ENCODE measurements at regions not wholly inside any gene's neighbourhood (a gene's known extent, or its start where the extent isn't known, plus 50 kb on each side); places are given as distances from the start of the nearest gene placed in this dataset.

DNA sequence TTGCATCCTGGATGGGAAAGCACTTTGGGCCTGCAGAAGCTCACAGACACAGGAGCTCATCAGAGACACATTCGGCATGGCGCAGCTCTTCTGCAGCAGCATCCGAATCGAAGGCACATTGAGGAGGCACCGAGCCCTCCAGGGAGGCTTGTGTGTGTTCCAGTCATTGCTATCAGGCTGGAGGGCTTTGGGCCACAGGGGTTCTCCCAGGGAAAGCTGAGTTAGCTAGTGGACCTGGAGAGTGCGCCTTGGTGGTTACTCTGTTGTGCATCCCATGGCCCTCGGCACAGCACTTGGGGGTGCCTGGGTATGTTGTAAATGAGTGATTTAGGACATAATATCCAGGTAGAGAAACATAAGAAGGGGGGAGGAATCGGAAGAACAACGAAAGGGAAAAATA is 388.7 kb upstream of the RNF32 start:
- H3K27me3 ChIP-seq (replicated peaks in 1 of 4; ENCODE audit: control extremely low read depth in 1 of 4, control insufficient read depth in 3 of 4, insufficient read depth in 4 of 4, low read length in 3 of 4) = peaks cover 0 to 3% (median 0%) of the 10 kb centered on the region in 4 experiments
- H3K27ac ChIP-seq (ENCODE audit: low read length in 2 of 2) = no peak overlapping the region
- ChIA-PET POLR2A (no interaction called here), CTCF (no interaction called here)
- DNase-seq = no peak
- H3K4me3 Mint-ChIP-seq = no peak overlapping the region
- no peak overlapping the region for H2AFZ ChIP-seq (ENCODE audit: insufficient read depth, low read depth, low read length, poor library complexity, severe bottlenecking)
- no peak overlapping the region for H3K4me2 ChIP-seq (replicated peaks; ENCODE audit: low read depth, low read length, poor library complexity, severe bottlenecking)
- ATAC-seq (ENCODE audit: low read depth) = no peak
- intact Hi-C loops (cut with micrococcal nuclease) = no loop called here
- H3K4me1 ChIP-seq (ENCODE audit: control insufficient read depth in 2 of 2, insufficient read depth in 2 of 2, low read length in 2 of 2) = no peaks in the 10 kb centered on the region
- peaks cover 0 to 6% (median 0%) of the 10 kb centered on the region in 3 donors for H3K9me3 ChIP-seq (ENCODE audit: control extremely low read depth in 1 of 3, control insufficient read depth in 2 of 3, insufficient read depth in 1 of 3, low read length in 2 of 3)
- H4K20me1 ChIP-seq (ENCODE audit: control insufficient read depth, insufficient read depth, low read length, poor library complexity, severe bottlenecking) = no peaks in the 10 kb centered on the region
- H3K4me1 Mint-ChIP-seq = no peaks in the 10 kb centered on the region
- H3K4me3 ChIP-seq (ENCODE audit: control extremely low read depth in 1 of 5, extremely low read depth in 1 of 5, insufficient read depth in 1 of 5, low read depth in 2 of 5, low read length in 4 of 5) = no peak overlapping the region
- H3K79me2 ChIP-seq (ENCODE audit: control insufficient read depth, insufficient read depth, low read length) = no peaks in the 10 kb centered on the region
- H3K36me3 ChIP-seq (replicated peaks in 1 of 2; ENCODE audit: control extremely low read depth in 1 of 2, control insufficient read depth in 1 of 2, extremely low read depth in 1 of 2, insufficient read depth in 2 of 2, low read length in 1 of 2) = no peaks in the 10 kb centered on the region
- H3K27ac Mint-ChIP-seq = no peak overlapping the region
- no peak for TF ChIP-seq EZH2 (IDR thresholded peaks at IDR 0.05; ENCODE audit: borderline replicate concordance, insufficient read depth, low read depth, low read length, poor library complexity, severe bottlenecking)
- TF ChIP-seq, protein P1, sequence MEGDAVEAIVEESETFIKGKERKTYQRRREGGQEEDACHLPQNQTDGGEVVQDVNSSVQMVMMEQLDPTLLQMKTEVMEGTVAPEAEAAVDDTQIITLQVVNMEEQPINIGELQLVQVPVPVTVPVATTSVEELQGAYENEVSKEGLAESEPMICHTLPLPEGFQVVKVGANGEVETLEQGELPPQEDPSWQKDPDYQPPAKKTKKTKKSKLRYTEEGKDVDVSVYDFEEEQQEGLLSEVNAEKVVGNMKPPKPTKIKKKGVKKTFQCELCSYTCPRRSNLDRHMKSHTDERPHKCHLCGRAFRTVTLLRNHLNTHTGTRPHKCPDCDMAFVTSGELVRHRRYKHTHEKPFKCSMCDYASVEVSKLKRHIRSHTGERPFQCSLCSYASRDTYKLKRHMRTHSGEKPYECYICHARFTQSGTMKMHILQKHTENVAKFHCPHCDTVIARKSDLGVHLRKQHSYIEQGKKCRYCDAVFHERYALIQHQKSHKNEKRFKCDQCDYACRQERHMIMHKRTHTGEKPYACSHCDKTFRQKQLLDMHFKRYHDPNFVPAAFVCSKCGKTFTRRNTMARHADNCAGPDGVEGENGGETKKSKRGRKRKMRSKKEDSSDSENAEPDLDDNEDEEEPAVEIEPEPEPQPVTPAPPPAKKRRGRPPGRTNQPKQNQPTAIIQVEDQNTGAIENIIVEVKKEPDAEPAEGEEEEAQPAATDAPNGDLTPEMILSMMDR (IDR thresholded peaks at IDR 0.05) = no peak
- 93% methylated on average over 9 of the region's 9 CpGs for WGBS (ENCODE audit: insufficient coverage)
- H3K9me3 Mint-ChIP-seq (ENCODE audit: insufficient read depth) = no peaks in the 10 kb centered on the region
- H3K9ac ChIP-seq (ENCODE audit: low read length) = no peak overlapping the region
- peaks cover 11% of the 10 kb centered on the region for H3K27me3 Mint-ChIP-seq

DNA sequence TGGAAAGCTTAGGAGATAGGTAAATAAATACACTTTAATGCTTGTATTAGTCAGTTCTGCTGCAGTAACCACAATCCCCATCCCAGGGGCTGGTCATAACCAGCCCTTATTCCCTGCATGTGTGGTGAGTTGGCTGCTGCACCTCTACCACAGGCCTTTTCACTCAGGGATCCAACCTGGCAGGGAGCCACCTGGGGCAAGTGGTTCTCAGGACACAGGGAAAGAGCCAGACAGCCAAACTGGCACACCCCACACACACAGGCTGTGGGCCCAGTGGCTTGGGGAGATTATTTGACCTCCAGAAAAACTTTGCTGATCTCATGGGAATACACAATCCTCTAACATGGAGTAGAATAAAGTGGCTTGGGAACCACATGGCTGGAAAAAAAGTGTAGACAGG is 400.0 kb upstream of the RNF32 start:
- POLR2A ChIA-PET = no interaction called here
- Histone ChIP-seq H3K4me3 (ENCODE audit: control extremely low read depth in 1 of 5, extremely low read depth in 1 of 5, insufficient read depth in 1 of 5, low read depth in 2 of 5, low read length in 4 of 5) (no peak overlapping the region), H3K4me1 (ENCODE audit: control insufficient read depth in 2 of 2, insufficient read depth in 2 of 2, low read length in 2 of 2) (no peaks in the 10 kb centered on the region), H2AFZ (ENCODE audit: insufficient read depth, low read depth, low read length, poor library complexity, severe bottlenecking) (no peak overlapping the region), H4K20me1 (ENCODE audit: control insufficient read depth, insufficient read depth, low read length, poor library complexity, severe bottlenecking) (no peaks in the 10 kb centered on the region), H3K27me3 (replicated peaks in 1 of 4; ENCODE audit: control extremely low read depth in 1 of 4, control insufficient read depth in 3 of 4, insufficient read depth in 4 of 4, low read length in 3 of 4) (no peaks in the 10 kb centered on the region), H3K4me2 (replicated peaks; ENCODE audit: low read depth, low read length, poor library complexity, severe bottlenecking) (no peak overlapping the region), H3K27ac (ENCODE audit: low read length in 2 of 2) (no peak overlapping the region), H3K79me2 (ENCODE audit: control insufficient read depth, insufficient read depth, low read length) (no peaks in the 10 kb centered on the region), H3K9me3 (ENCODE audit: control extremely low read depth in 1 of 3, control insufficient read depth in 2 of 3, insufficient read depth in 1 of 3, low read length in 2 of 3) (peaks cover 0 to 8% (median 0%) of the 10 kb centered on the region in 3 donors), H3K9ac (ENCODE audit: low read length) (no peak overlapping the region), H3K36me3 (replicated peaks in 1 of 2; ENCODE audit: control extremely low read depth in 1 of 2, control insufficient read depth in 1 of 2, extremely low read depth in 1 of 2, insufficient read depth in 2 of 2, low read length in 1 of 2) (no peaks in the 10 kb centered on the region)
- Mint-ChIP-seq H3K4me1 (no peaks in the 10 kb centered on the region), H3K4me3 (no peak overlapping the region), H3K9me3 (ENCODE audit: insufficient read depth) (peaks cover 2% of the 10 kb centered on the region), H3K27me3 (no peaks in the 10 kb centered on the region), H3K27ac (no peak overlapping the region)
- ATAC-seq (ENCODE audit: low read depth) (no peak), DNase-seq (no peak)
- intact Hi-C loops (cut with micrococcal nuclease) = no loop called here
- TF ChIP-seq, protein P1 (IDR thresholded peaks at IDR 0.05) = no peak
- CTCF ChIA-PET = no interaction called here

Data from B cell (primary cell).